Body of pancreas (tissue), 4 donors: ENCODE measurements at regions not wholly inside any gene's neighbourhood (a gene's known extent, or its start where the extent isn't known, plus 50 kb on each side); places are given as distances from the start of the nearest gene placed in this dataset.
A peak's percentile ranks its signal among the peaks of the same experiment; 100 is the strongest.

Experiments
- ATAC-seq: fragments of 150-250 bp; one replicate; pipeline ENCODE4 v1.9.1; 2016
- DNase-seq, 4 donors: peaks; one replicate each; pipeline ENCODE4 v3.0.0-alpha.2; 2019
- H3K27ac ChIP-seq, 4 donors: fragments of 200-600 bp; sonication (generic); 1 replicate in 3 of 4; 2 replicates in 1 of 4; pipeline versions ENCODE4 v1.5.1 to v1.6.1; 2016 to 2019; ENCODE audit warnings: mild to moderate bottlenecking in 1 of 4, mixed read lengths in 1 of 4, moderate library complexity in 1 of 4
- H3K27me3 ChIP-seq, 2 donors: fragments of 200-600 bp; sonication (generic); one replicate each; pipeline ENCODE4 v1.6.0; 2016; ENCODE audit warnings: mild to moderate bottlenecking in 1 of 2
- H3K36me3 ChIP-seq, 2 donors: fragments of 200-600 bp; sonication (generic); replicated peaks in 1 of 2; 2 replicates each; pipeline ENCODE4 v1.5.1; 2016; ENCODE audit warnings: low read depth in 2 of 2; ENCODE audit not compliant: insufficient read depth in 1 of 2
- H3K4me1 ChIP-seq: fragments of 200-600 bp; sonication (generic); one replicate; pipeline ENCODE4 v1.6.0; 2016
- H3K4me3 ChIP-seq, 2 donors: fragments of 200-600 bp; sonication (generic); 1 replicate in 1 of 2; 2 replicates in 1 of 2; pipeline ENCODE4 v1.5.1; 2016 to 2019
- H3K9me3 ChIP-seq, 3 donors: fragments of 200-600 bp; sonication (generic); 1 replicate in 2 of 3; 2 replicates in 1 of 3; pipeline ENCODE4 v1.5.1; 2016
- POLR2A ChIP-seq, 3 donors: fragments of 450-650 bp; IDR thresholded peaks; one replicate each; pipeline ENCODE4 v1.6.1; 2016; ENCODE audit warnings: antibody characterized with exemption in 3 of 3, mild to moderate bottlenecking in 2 of 3
- WGBS, 2 donors: methylation state at CpG; one replicate each; pipeline ENCODE4 v1.1.5; 2017; 5-methylcytosine and 5-hydroxymethylcytosine counted together
- intact Hi-C: fragments of 100-400 bp; cut with DNase I; formaldehyde crosslinking; loops from one replicate; pipeline ENCODE4 v1.15.1; 2023
- TF ChIP-seq, protein P1 (sequence below), 7 experiments: fragments of 450-650 bp in 4 of 7; fragments of 200-600 bp in 3 of 7; sonication (generic) in 3 of 7; IDR thresholded peaks; one replicate each; pipeline ENCODE4 v1.5.1; 2016 to 2019; ENCODE audit warnings: antibody characterized with exemption in 7 of 7

- TF ChIP-seq, protein P1, sequence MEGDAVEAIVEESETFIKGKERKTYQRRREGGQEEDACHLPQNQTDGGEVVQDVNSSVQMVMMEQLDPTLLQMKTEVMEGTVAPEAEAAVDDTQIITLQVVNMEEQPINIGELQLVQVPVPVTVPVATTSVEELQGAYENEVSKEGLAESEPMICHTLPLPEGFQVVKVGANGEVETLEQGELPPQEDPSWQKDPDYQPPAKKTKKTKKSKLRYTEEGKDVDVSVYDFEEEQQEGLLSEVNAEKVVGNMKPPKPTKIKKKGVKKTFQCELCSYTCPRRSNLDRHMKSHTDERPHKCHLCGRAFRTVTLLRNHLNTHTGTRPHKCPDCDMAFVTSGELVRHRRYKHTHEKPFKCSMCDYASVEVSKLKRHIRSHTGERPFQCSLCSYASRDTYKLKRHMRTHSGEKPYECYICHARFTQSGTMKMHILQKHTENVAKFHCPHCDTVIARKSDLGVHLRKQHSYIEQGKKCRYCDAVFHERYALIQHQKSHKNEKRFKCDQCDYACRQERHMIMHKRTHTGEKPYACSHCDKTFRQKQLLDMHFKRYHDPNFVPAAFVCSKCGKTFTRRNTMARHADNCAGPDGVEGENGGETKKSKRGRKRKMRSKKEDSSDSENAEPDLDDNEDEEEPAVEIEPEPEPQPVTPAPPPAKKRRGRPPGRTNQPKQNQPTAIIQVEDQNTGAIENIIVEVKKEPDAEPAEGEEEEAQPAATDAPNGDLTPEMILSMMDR (IDR thresholded peaks at IDR 0.05), result no peak
- TF ChIP-seq POLR2A (IDR thresholded peaks at IDR 0.05), result no peak
- no peaks in the 10 kb centered on the region for H3K27me3 ChIP-seq
- intact Hi-C loops, result no loop called here
- no peaks in the 10 kb centered on the region for H3K9me3 ChIP-seq
- no peak overlapping the region for H3K4me3 ChIP-seq
- DNase-seq, result no peak
- no peak for ATAC-seq
- WGBS, 2 donors, result 67 to 78% methylated on average over 3 of the region's 3 CpGs
- H3K4me1 ChIP-seq, result no peaks in the 10 kb centered on the region
- no peaks in the 10 kb centered on the region for H3K36me3 ChIP-seq
- no peak overlapping the region for H3K27ac ChIP-seq
Measured at GRCh38 chr4:32440391-32440790, 1720.2 kb downstream of the PCDH7 start.

DNA sequence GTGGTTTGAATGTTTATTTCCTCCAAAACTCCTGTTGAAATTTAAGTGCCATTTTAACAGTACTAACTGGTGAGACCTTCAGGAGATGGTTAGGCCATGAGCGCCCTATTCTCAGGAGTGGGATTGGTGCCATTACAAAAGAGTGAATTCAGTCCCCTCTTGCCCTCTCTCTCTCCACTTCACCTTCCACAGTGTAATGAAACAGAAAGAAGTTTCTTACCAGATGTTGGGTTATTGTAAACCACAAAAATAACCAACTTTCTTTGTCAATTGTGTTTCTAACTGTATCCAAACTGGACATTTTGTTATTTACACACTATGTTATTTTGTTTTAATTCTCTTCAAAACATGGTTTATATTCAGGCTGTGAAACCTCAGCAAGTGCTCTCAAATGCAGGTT is 1734.3 kb downstream of the PCDH7 start:
- TF ChIP-seq, protein P1 (IDR thresholded peaks at IDR 0.05), result no peak
- no peak for TF ChIP-seq POLR2A (IDR thresholded peaks at IDR 0.05)
- no peak overlapping the region for H3K27ac ChIP-seq
- no peaks in the 10 kb centered on the region for H3K27me3 ChIP-seq
- 85 to 97% methylated on average over 1 of the region's 1 CpG for WGBS, 2 donors
- H3K4me3 ChIP-seq, result no peak overlapping the region
- H3K36me3 ChIP-seq, result no peaks in the 10 kb centered on the region
- intact Hi-C loops, result no loop called here
- no peak for DNase-seq
- H3K4me1 ChIP-seq, result no peaks in the 10 kb centered on the region
- no peak for ATAC-seq
- H3K9me3 ChIP-seq, result no peaks in the 10 kb centered on the region

DNA sequence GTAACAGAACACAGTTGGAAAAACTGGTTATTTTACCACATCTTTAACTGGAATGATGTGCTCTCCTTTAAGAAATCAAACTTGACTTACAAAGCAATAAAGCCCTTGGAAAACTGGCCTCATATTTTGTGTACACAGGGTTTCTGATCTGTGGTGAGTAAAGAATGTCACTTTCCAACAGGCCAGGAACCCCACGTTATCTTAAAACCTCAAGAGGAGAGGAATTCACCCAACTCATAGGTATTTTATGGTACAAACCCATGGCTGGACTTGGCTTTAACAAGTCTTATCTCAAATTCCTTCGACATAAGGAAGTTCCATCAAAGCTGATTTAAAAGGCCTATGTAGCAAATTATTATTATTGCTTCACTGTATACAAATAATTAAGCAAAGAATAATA is 1735.1 kb downstream of the PCDH7 start:
- Histone ChIP-seq H3K27ac (no peak overlapping the region), H3K36me3 (no peaks in the 10 kb centered on the region), H3K27me3 (no peaks in the 10 kb centered on the region), H3K9me3 (no peaks in the 10 kb centered on the region), H3K4me1 (no peaks in the 10 kb centered on the region), H3K4me3 (no peak overlapping the region)
- DNase-seq, result no peak
- intact Hi-C loops, result no loop called here
- WGBS, 2 donors, result 26 to 34% methylated on average over 2 of the region's 2 CpGs
- no peak for ATAC-seq
- TF ChIP-seq POLR2A (IDR thresholded peaks at IDR 0.05), result no peak
- TF ChIP-seq, protein P1 (IDR thresholded peaks at IDR 0.05), result no peak

GRCh38 chr4:32460972-32461371 is 1740.8 kb downstream of the PCDH7 start:
- TF ChIP-seq, protein P1 (IDR thresholded peaks at IDR 0.05), result no peak
- no peak for TF ChIP-seq POLR2A (IDR thresholded peaks at IDR 0.05)
- intact Hi-C loops, result no loop called here
- WGBS, 2 donors, result 78 to 87% methylated on average over 1 of the region's 1 CpG
- ATAC-seq, result no peak
- DNase-seq, result no peak
- Histone ChIP-seq H3K27ac (no peak overlapping the region), H3K36me3 (no peaks in the 10 kb centered on the region), H3K4me3 (no peak overlapping the region), H3K4me1 (no peaks in the 10 kb centered on the region), H3K27me3 (no peaks in the 10 kb centered on the region), H3K9me3 (no peaks in the 10 kb centered on the region)

- Histone ChIP-seq H3K4me3 (no peak overlapping the region), H3K27me3 (no peaks in the 10 kb centered on the region), H3K9me3 (no peaks in the 10 kb centered on the region), H3K4me1 (no peaks in the 10 kb centered on the region), H3K27ac (no peak overlapping the region), H3K36me3 (no peaks in the 10 kb centered on the region)
- TF ChIP-seq, protein P1 (IDR thresholded peaks at IDR 0.05), result peak in 5 of 7 experiments; percentile 5 to 31 (median 24)
- TF ChIP-seq POLR2A (IDR thresholded peaks at IDR 0.05), result no peak
- DNase-seq (no peak), ATAC-seq (no peak)
- WGBS, 2 donors, result 82 to 87% methylated on average over 1 of the region's 1 CpG
- intact Hi-C loops, result no loop called here
Measured at GRCh38 chr4:32462944-32463343, 1742.8 kb downstream of the PCDH7 start.
